ENCODE measurements at regions not wholly inside any gene's neighbourhood (a gene's known extent, or its start where the extent isn't known, plus 50 kb on each side); places are given as distances from the start of the nearest gene placed in this dataset.

GRCh38 chr3:72299321-72299802, 514.4 kb upstream of the PROK2 start:
- intact Hi-C loops (cut with micrococcal nuclease): loop anchor here (1.0 to 5.0 kb wide), 5 partner anchors 11 to 184 kb away; partner anchors contain the start of gene RYBP
- Histone ChIP-seq H3K9me1 (replicated peaks; ENCODE audit: control insufficient read depth, extremely low read depth, insufficient read depth, low read length) (no peaks in the 10 kb centered on the region), H4K20me1 (replicated peaks; ENCODE audit: control insufficient read depth, extremely low read depth, insufficient read depth, low read length) (no peaks in the 10 kb centered on the region), H3K4me1 (ENCODE audit: control insufficient read depth, extremely low read depth, insufficient read depth, low read length) (peaks cover 23% of the 10 kb centered on the region), H3K9me3 (replicated peaks; ENCODE audit: control insufficient read depth, insufficient read depth, low read length) (no peaks in the 10 kb centered on the region), H3K9ac (replicated peaks; ENCODE audit: extremely low read depth, insufficient read depth, low read length) (no peak overlapping the region), H3K36me3 (ENCODE audit: control insufficient read depth in 2 of 2, extremely low read depth in 1 of 2, insufficient read depth in 2 of 2, low read length in 2 of 2) (no peaks in the 10 kb centered on the region), H3K79me2 (ENCODE audit: control insufficient read depth, insufficient read depth, low read length) (no peaks in the 10 kb centered on the region), H3K27me3 (ENCODE audit: control insufficient read depth in 2 of 2, insufficient read depth in 2 of 2, low read length in 2 of 2) (peaks cover 75 to 76% of the 10 kb centered on the region in 2 experiments), H3K4me3 (replicated peaks in 1 of 3; ENCODE audit: insufficient read depth in 1 of 3, low read depth in 1 of 3, low read length in 3 of 3) (no peak overlapping the region), H3K4me2 (ENCODE audit: insufficient read depth, low read length) (peak overlapping the region; percentile 13), H3K27ac (ENCODE audit: insufficient read depth, low read depth, low read length) (no peak overlapping the region), H2AFZ (ENCODE audit: low read depth, low read length) (no peak overlapping the region)
- DNase-seq (ENCODE audit: low read depth, low spot score) (peak; percentile 96), FAIRE-seq (peak; percentile 99)
- no TSS peak for BruUV-seq (replicated peaks)
- ChIA-PET CTCF (interaction anchor here (0.8 to 1.8 kb wide), 2 partner anchors 8 to 48 kb away, joined by 5 read pairs; no protein-coding TSS in a partner anchor), POLR2A (no interaction called here)
- dilution Hi-C loops (cut with MboI; ENCODE audit: extremely low pct_ligation_motif_present, low sequenced_read_pairs): no loop called here
- no peak for TF ChIP-seq POLR2A (IDR thresholded peaks at IDR 0.05; ENCODE audit: low read depth, low read length)
- peak; percentile 83 for TF ChIP-seq JUN (IDR thresholded peaks at IDR 0.05; ENCODE audit: borderline replicate concordance, insufficient read depth, insufficient read length, low read depth)
- TF ChIP-seq CTCF (IDR thresholded peaks at IDR 0.05; ENCODE audit: extremely low read depth in 1 of 2, insufficient read depth in 1 of 2, low read depth in 1 of 2, low read length in 2 of 2): no peak
- TF ChIP-seq, protein P1, sequence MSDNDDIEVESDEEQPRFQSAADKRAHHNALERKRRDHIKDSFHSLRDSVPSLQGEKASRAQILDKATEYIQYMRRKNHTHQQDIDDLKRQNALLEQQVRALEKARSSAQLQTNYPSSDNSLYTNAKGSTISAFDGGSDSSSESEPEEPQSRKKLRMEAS (IDR thresholded peaks at IDR 0.05; ENCODE audit: insufficient read depth, insufficient read length): no peak
- no peak for TF ChIP-seq EZH2 (IDR thresholded peaks at IDR 0.05; ENCODE audit: borderline replicate concordance, low read depth, low read length, severe bottlenecking)
- TF ChIP-seq GATA2 (IDR thresholded peaks at IDR 0.05; ENCODE audit: insufficient read depth, insufficient read length, low read depth, low read length): peak; percentile 65
- TF ChIP-seq POLR2AphosphoS5 (IDR thresholded peaks at IDR 0.05; ENCODE audit: insufficient read depth, low read depth, low read length): peak; percentile 97
- peak; percentile 95 for TF ChIP-seq FOS (IDR thresholded peaks at IDR 0.05; ENCODE audit: borderline replicate concordance, insufficient read depth, low read length)
- no peak for TF ChIP-seq MYC (IDR thresholded peaks at IDR 0.05; ENCODE audit: low read depth, low read length)

Data from endothelial cell of umbilical vein (primary cell).